ENCODE measurements at regions not wholly inside any gene's neighbourhood (a gene's known extent, or its start where the extent isn't known, plus 50 kb on each side); places are given as distances from the start of the nearest gene placed in this dataset.
A peak's percentile ranks its signal among the peaks of the same experiment; 100 is the strongest.
"Not testable (repeated sequence)": the region's sequence is repeated elsewhere in the genome, so short reads cannot be mapped to it uniquely, and the experiment has no call there.

DNA sequence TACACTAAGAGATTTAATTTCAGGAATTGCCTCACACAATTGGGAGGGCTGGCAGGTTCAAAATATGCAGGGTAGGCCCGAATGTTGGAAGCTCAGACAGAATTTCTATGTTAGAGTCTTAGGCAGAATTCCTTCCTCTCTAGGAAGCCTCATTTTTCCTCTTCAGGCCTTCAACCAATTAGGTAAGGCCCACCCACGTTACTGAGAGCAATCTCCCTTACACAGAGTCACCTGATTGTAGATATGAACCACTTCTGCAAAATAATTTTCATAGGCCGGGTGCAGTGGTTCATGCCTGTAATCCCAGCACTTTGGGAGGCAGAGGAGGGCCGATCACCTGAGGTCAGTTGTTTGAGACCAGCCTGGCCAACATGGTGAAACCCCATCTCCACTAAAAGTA lies 50.2 kb upstream of the HIVEP1 start:
- DNase-seq, result no peak

GRCh38 chr6:11960909-11961779 lies 51.0 kb upstream of the HIVEP1 start:
- DNase-seq, result no peak

DNA sequence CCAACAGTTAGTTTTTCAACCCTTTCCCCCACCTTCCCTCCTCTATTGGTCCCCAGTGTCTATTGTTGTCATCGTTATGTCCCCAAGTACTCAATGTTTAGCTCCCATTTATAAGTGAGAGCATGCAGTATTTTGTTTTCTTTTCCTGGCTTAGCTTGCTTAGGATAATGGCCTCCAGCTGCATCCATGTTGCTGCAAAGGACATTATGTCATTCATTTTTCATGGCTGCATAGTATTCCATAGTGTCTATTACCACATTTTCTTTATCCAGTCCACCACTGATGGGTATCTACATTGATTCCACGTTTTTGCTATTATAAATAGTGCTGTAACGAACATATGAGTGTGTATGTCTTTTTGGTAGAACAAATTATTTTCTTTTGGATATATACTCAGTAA lies 55.3 kb upstream of the HIVEP1 start:
- DNase-seq, result no peak

DNA sequence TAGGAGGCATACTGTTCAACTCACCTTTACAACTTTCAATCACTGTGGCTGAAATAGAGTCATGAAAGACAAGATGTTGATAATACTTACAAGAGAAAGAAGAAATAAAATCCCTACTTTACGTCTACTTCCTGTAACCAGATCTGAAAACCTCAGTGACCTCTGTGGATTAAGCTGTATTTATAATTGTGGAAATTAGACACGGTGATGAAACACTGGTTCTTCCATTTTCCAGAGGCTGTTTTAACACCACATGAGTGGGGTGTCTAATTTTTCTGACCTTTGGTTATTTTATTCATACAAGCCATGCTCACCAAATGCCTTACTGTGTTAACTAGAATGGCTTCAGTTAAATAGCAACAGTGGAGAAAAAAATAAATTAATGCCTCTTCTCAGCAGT lies 58.5 kb upstream of the HIVEP1 start:
- DNase-seq, result no peak

- no peak for DNase-seq
These were observed 59.8 kb upstream of the HIVEP1 start for GRCh38 chr6:11952316-11952715.

DNA sequence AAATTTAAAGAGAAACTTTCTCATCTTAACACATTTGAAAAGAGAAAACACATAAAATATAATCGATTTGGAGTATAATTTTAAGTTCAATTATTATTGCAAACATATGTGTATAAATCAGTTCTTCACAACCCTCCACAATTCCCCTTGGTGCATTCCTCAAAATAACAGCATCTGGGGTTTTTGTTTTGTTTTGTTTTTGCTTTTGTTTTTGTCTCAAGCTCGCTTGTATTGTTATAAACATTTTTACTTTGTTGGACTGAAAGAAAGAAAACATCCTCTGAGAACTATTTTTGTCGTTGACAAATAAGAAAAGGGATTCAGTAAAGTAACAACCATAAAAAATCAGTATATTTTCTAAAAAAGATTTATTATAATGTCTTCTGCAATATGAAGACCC lies 60.2 kb upstream of the HIVEP1 start:
- DNase-seq, result no peak

DNA sequence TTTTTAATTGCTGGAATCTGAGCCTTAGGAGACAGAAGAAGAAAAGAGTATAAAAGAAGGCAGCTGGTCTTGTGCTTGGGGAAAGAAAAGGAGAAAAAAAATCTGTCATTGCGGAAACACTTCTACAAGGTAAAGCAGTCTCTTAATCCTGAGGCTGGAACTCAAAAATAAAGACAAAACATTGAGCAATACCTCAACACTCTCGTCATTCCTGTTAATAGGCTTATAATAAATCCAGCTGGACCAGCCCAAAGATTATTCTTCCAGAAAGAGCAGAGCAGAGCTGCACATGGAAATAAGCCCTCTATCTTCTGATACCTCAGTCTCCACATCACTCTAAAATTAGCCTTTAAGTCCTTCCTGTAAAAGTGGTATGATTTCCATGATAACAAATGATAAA lies 62.0 kb upstream of the HIVEP1 start:
- no peak for DNase-seq

- DNase-seq, result no peak
These were observed 64.5 kb upstream of the HIVEP1 start for GRCh38 chr6:11947575-11947974.

DNA sequence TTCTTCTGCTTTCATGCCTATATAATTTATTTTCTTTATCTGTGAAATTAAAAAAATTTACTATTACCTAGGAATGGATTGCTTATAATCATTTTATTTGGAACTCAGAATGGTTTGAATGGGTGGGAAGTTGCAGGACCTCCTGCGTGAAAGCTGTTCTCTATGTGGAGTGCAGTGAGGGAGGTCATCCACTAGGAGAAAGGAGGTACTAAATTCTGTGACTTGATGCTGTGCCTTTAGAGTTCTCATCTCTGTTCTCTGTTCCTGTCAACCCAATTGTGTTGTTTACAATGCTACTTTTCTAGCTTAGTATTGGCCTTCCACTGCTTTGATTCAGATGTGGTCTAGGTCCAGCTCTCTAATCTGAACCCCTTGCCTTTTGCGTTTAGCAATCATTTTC lies 65.0 kb upstream of the HIVEP1 start:
- peak in 1 of 2 donors; percentile 16 for DNase-seq

GRCh38 chr6:11944111-11944510 lies 68.0 kb upstream of the HIVEP1 start:
- DNase-seq, result no peak

DNA sequence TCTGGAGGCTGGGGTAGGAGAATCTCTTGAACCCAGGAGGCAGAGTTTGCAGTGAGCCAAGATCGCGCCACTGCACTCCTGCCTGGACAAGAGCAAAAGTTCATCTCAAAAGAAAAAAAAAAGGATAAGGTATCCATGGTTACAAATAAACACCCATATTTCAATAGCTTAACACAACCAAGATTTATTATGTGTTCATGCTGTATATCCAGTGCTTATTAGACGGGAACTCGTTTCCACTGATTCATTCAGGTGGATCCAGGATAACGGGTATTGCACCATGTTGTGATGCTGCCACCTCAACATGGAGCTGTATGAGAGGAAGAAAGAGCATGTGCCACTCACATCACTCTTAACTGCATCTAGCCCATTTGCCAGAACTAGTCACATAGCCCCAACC lies 69.1 kb upstream of the HIVEP1 start:
- no peak for DNase-seq

DNA sequence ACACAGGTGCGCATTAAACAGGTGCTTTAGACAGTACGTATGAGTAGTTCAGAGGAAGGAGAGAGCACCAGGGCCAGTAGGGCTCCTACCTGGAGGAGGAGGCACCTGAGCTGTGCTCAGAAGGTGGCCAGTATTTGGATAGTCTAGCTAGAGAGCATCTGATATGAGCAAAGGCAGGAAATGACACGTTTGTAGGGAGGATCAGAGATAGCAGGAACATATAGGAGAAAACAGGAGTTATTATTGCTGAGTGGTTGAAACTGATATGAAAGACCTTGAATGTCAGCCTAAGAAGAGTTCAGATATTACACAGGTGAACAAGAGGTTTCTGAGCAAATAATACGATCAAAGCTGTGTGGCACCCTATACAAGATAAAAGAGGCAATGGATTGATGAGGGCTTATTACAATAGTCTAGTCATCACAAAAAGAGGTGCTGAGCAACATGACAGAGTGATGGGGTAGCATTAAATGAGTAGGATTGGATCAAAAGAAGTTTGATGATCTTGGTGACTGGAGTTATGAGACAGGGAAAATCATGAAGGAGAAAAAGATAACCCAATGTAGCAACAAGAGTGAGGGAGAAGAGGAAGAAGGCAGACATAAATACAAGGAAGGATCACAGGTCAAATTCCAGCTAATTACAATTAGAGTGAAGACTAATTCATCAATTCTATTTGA lies 69.8 kb upstream of the HIVEP1 start:
- DNase-seq, result no peak

DNA sequence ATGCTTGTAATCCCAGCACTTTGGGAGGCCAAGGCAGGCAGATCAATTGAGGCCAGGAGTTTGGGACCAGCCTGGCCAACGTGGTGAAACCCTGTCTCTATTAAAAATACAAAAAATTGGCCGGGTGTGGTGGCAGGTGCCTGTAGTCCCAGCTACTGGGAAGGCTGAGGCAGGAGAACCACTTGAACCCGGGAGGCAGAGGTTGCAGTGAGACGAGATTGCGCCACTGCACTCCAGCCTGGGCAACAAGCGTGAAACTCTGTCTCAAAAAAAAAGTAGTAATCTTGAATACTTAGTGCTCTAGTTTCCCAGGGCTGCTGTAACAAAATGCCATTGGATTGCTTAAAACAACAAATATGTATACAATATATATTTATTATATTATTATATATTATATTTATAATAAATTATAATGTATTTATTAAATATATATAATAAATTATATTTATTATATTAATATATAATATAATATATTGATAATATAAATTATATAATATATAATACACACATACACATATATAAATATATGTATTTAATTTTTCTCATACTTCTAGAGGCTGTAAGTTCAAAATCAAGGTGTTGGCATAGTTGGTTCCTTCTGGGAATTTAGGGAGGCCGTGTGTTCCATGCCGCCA lies 71.5 kb upstream of the HIVEP1 start:
- DNase-seq, result not testable (repeated sequence)

DNA sequence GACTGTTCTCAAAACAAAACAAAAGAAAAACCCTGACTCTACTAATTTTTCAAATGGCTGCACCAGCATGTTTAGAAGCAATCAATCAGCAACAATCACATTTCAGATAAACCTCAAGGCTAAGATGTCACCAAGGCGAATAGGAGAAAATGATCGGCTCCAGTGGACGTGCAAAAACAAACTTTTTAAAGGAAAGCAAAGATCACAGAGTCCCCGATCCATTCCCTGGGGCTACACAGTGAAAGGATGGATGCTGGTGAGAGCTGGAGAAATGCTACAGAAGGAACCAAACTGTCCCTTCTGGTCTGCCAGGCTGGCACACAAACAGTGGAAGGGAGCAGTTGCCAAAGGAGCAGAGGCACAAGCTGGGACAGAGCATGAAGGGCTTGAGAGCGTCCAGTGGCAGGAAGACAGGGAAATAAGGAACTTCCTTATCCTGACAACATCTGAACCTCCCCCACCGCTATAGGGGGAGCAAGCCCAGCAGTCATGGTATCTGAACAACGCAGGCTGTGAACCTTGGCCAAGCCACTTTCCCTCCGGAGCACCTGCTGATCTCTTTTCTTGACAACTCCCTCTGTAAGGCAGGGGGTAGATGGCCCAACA lies 73.7 kb upstream of the HIVEP1 start:
- no peak for DNase-seq

DNA sequence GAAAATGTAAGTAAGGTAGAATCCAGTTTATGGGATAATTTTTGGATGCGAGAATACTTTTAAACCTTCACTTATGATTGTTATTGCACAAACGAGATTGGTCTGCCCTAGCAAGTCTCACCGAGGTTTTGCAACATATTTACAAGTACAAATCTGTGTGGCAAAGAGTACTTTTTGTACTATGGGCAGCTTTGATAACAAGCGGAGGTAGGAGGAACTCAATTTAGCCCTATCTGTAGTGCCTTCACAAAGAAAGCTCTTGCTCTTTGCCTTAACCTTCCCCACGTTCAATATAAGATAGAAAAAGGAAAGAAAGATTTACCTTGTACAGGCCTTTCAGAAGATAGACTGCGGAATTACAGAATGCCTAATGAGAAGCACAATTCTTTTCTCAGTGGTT lies 77.5 kb upstream of the HIVEP1 start:
- no peak for DNase-seq

DNA sequence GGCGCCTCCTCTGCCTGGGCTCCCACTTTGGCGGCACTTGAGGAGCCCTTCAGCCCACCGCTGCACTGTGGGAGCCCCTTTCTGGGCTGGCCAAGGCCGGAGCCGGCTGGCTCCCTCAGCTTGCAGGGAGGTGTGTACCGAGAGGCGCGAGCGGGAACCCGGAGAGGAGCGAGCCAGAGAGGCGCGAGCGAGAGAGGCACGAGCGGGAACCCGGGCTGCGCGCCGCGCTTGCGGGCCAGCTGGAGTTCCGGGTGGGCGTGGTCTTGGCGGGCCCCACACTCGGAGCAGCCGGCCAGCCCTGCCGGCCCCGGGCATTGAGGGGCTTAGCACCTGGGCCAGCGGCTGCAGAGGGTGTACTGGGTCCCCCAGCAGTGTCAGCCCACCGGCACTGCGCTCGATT lies 79.2 kb upstream of the HIVEP1 start:
- DNase-seq, result not testable (repeated sequence)

GRCh38 chr6:11931296-11932035 lies 80.6 kb upstream of the HIVEP1 start:
- no peak for DNase-seq

DNA sequence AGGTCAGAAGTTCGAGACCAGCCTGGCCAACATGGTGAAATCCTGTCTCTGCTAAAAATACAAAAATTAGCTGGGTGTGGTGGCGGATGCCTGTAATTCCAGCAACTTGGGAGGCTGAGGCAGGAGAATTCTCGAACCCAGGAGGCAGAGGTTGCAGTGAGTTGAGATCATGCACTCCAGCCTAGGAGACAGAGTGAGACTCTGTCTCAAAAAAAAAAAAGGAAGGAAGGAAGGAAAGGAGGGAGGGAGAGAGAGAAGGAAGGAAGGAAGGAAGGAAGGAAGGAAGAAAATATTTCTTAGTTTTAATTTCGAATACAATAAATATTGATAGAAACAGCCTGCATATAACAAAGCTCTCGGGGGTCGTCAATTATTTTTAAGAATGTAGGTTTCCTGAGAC lies 81.3 kb upstream of the HIVEP1 start:
- not testable (repeated sequence) for DNase-seq

DNA sequence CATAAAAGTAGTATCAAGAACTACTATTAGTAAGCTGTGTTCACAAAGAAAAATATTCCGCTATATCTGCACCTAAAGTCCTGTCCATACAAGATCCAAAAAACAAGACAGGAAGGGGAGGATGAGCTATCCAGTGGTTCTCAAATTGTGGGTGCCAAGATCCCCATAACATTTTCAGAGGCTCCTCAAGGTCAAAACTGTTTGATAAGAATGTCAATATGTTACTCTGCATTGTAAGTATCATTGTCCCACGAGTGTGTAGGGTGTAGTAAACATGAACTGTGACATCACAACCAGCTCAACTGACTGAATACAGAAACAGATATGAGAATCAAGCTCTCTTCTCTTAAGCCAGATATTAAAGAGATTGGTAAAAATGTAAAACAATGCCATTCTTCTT lies 81.9 kb upstream of the HIVEP1 start:
- no peak for DNase-seq

GRCh38 chr6:11929241-11929835 lies 82.8 kb upstream of the HIVEP1 start:
- no peak for DNase-seq

DNA sequence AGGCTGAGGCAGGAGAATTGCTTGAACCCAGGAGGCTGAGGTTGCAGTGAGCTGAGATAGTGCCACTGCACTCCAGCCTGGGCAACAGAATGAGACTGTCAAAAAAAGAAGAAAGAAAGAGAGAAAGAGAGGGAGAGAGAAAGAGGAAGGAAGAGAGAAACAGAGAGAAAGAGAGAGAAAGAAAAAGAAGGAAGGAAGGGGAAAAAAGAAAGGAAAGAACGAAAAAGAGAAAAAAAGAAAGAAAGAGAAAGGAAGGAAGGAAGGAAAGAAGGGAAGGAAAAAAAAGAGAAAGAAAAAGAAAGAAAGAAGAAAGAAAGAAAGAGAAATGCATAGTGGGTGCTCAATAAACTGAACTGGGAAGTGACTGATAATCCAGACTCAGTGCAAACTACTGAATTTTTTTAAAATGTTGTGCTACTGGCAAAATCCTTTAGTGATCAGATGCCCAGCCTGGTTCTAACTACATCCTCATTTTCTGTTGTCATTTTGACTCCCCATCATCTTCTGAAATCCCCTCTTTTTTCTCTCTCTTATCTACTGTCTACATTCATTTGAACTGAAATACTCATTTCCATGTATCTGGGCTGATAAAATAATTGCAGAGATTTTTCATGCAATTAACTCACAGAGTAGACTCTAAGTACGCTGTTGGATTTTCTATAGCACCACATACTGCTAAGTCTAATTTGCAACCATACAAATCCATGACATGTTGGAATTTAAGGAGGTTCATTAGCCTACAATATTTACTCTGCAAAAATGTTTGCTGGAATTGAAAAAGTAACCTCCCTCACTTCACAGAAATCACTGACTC lies 85.3 kb upstream of the HIVEP1 start:
- DNase-seq, result no peak

- DNase-seq, result no peak
These were observed 86.3 kb upstream of the HIVEP1 start for GRCh38 chr6:11925805-11926204.

Data from CD4-positive, alpha-beta T cell treated with Interferon alpha-2 for 1 hour (primary cell).